ENCODE measurements at regions not wholly inside any gene's neighbourhood (a gene's known extent, or its start where the extent isn't known, plus 50 kb on each side); places are given as distances from the start of the nearest gene placed in this dataset.
"Not testable (repeated sequence)": the region's sequence is repeated elsewhere in the genome, so short reads cannot be mapped to it uniquely, and the experiment has no call there.

DNA sequence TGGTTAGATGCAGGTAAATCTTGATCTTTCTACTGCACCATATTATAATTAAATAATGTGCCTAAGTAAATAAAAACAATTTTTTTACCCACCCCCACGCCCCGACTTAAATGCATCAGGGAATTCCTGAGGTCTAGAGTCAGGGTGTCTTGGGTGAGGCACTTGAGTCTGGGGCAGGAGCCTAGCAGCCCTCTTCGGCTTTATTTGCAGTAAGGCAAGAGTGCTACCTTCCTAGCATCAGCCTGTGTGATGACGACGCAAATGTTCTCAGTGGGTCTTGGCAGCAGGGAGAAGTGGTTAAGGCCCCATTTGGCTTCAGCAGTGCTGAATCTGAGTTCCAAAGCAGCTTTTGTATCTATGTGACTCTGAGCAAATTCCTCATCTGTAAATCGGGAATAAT, 88.7 kb downstream of the POLR2M start:
- H3K27ac Mint-ChIP-seq, result no peak overlapping the region
- H3K36me3 Mint-ChIP-seq (ENCODE audit: low read depth), result no peaks in the 10 kb centered on the region
- H3K4me3 Mint-ChIP-seq (ENCODE audit: low read depth), result no peak overlapping the region
- no peak for DNase-seq (ENCODE audit: low spot score)
- no peaks in the 10 kb centered on the region for H3K9me3 Mint-ChIP-seq
- peaks cover 8% of the 10 kb centered on the region for H3K27me3 Mint-ChIP-seq (ENCODE audit: low read depth)
- H3K4me1 Mint-ChIP-seq (ENCODE audit: low read depth), result no peaks in the 10 kb centered on the region
- intact Hi-C loops (cut with micrococcal nuclease), result no loop called here

DNA sequence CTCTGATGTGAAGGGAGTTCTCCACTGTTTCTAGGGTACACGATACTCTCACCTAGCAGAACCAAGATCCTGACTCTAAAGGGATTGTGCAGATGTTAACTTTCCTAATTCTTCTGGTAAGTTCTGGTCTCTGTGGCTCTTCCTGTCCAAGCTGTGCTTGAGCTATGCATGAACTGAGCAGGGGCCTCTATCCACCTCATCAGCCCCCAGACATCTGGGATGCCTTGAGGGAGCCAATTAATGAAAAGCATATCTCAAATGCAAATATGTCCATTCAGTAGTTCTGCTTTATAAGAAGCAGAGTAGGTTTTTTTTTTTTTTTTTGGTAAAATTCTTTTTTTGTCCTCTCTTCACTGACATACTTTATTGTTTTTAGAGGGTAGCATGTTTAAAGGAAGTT, 89.6 kb downstream of the POLR2M start:
- H3K36me3 Mint-ChIP-seq (ENCODE audit: low read depth), result no peaks in the 10 kb centered on the region

GRCh38 chr15:57797110-57797509, 90.6 kb downstream of the POLR2M start:
- Mint-ChIP-seq H3K4me1 (ENCODE audit: low read depth) (peaks cover 1% of the 10 kb centered on the region), H3K4me3 (ENCODE audit: low read depth) (no peak overlapping the region), H3K27me3 (ENCODE audit: low read depth) (peaks cover 13% of the 10 kb centered on the region), H3K27ac (no peak overlapping the region), H3K9me3 (no peaks in the 10 kb centered on the region), H3K36me3 (ENCODE audit: low read depth) (no peaks in the 10 kb centered on the region)
- no peak for DNase-seq (ENCODE audit: low spot score)
- intact Hi-C loops (cut with micrococcal nuclease), result no loop called here

More for the DNA sequence above, 89.6 kb downstream of the POLR2M start:
- DNase-seq (ENCODE audit: low spot score), result no peak
- Mint-ChIP-seq H3K4me3 (ENCODE audit: low read depth) (no peak overlapping the region), H3K9me3 (no peaks in the 10 kb centered on the region), H3K27me3 (ENCODE audit: low read depth) (peaks cover 13% of the 10 kb centered on the region), H3K27ac (no peak overlapping the region), H3K4me1 (ENCODE audit: low read depth) (peaks cover 1% of the 10 kb centered on the region)
- intact Hi-C loops (cut with micrococcal nuclease), result no loop called here

- no peak overlapping the region for H3K27ac Mint-ChIP-seq
- H3K9me3 Mint-ChIP-seq, result no peaks in the 10 kb centered on the region
- peaks cover 19% of the 10 kb centered on the region for H3K27me3 Mint-ChIP-seq (ENCODE audit: low read depth)
- no peaks in the 10 kb centered on the region for H3K36me3 Mint-ChIP-seq (ENCODE audit: low read depth)
- DNase-seq (ENCODE audit: low spot score), result no peak
- H3K4me3 Mint-ChIP-seq (ENCODE audit: low read depth), result no peak overlapping the region
- intact Hi-C loops (cut with micrococcal nuclease), result no loop called here
- H3K4me1 Mint-ChIP-seq (ENCODE audit: low read depth), result peaks cover 1% of the 10 kb centered on the region
Measured at GRCh38 chr15:57797568-57798267, 91.2 kb downstream of the POLR2M start.

DNA sequence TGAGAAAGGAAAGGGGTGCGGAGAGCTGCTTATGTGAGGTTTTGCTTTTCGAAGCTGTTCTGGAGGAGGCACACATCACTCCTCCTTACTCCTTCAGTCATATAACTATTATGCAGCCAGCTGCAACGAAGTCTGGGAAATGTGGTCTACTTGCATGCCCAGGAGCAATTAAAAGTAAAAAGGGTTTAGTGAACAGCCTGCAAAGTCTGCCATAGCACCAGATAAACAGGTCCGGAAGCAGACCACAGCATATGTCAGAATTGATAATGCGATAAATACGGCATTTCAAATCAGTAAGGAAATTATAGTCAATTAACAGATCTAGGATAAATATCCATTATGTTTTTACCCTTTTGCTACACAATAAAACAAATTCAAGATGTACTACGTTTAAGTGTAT, 99.5 kb downstream of the POLR2M start:
- DNase-seq (ENCODE audit: low spot score), result no peak
- no peaks in the 10 kb centered on the region for H3K36me3 Mint-ChIP-seq (ENCODE audit: low read depth)
- intact Hi-C loops (cut with micrococcal nuclease), result no loop called here
- no peak overlapping the region for H3K4me3 Mint-ChIP-seq (ENCODE audit: low read depth)
- no peak overlapping the region for H3K27ac Mint-ChIP-seq
- H3K9me3 Mint-ChIP-seq, result no peaks in the 10 kb centered on the region
- H3K4me1 Mint-ChIP-seq (ENCODE audit: low read depth), result no peaks in the 10 kb centered on the region
- peaks cover 24% of the 10 kb centered on the region for H3K27me3 Mint-ChIP-seq (ENCODE audit: low read depth)

DNA sequence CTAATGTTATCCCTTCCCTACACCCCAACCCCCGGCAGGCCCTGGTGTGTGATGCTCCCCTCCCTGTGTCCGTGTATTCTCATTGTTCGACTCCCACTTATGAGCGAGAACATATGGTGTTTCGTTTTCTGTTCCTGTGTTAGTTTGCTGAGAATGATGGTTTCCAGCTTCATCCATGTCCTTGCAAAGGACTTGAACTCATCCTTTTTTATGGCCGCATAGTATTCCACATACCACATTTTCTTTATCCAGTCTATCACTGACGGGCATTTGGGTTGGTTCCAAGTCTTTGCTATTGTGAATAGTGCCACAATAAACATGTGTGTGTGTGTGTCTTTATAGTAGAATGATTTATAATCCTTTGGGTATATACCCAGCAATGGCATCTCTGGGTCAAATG, 102.8 kb downstream of the POLR2M start:
- H3K27me3 Mint-ChIP-seq (ENCODE audit: low read depth), result peaks cover 25% of the 10 kb centered on the region
- intact Hi-C loops (cut with micrococcal nuclease); H3K27ac Mint-ChIP-seq; DNase-seq (ENCODE audit: low spot score); H3K4me3 Mint-ChIP-seq (ENCODE audit: low read depth); H3K36me3 Mint-ChIP-seq (ENCODE audit: low read depth); H3K4me1 Mint-ChIP-seq (ENCODE audit: low read depth); H3K9me3 Mint-ChIP-seq: not testable (repeated sequence)

GRCh38 chr15:57816599-57816998, 110.1 kb downstream of the POLR2M start:
- Mint-ChIP-seq H3K9me3 (no peaks in the 10 kb centered on the region), H3K27ac (no peak overlapping the region), H3K36me3 (ENCODE audit: low read depth) (no peaks in the 10 kb centered on the region), H3K4me1 (ENCODE audit: low read depth) (no peaks in the 10 kb centered on the region), H3K4me3 (ENCODE audit: low read depth) (no peak overlapping the region), H3K27me3 (ENCODE audit: low read depth) (peaks cover 19% of the 10 kb centered on the region)
- DNase-seq (ENCODE audit: low spot score), result no peak
- intact Hi-C loops (cut with micrococcal nuclease), result no loop called here

DNA sequence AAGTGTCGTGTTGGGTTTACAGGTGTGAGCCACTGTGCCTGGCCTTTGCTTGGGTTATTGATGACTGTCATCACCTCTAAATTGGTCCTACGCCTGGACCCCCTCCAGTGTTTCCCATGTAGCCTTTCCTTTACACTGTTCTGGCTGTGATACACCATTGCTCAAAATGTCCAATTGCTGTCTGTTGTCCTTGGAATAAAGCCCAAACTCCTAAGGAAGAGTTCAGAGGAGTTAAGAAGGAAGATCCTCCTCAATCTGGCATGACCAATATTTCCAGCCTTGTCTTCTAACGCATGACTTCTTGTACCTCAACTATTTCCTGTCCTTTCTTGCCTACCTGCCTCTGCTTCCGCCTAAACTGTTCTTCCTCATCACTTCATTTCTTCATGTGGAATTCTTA, 113.1 kb downstream of the POLR2M start:
- no peaks in the 10 kb centered on the region for H3K9me3 Mint-ChIP-seq
- no peak overlapping the region for H3K4me3 Mint-ChIP-seq (ENCODE audit: low read depth)
- DNase-seq (ENCODE audit: low spot score), result no peak
- no peak overlapping the region for H3K27ac Mint-ChIP-seq
- H3K27me3 Mint-ChIP-seq (ENCODE audit: low read depth), result peaks cover 17% of the 10 kb centered on the region
- H3K36me3 Mint-ChIP-seq (ENCODE audit: low read depth), result no peaks in the 10 kb centered on the region
- H3K4me1 Mint-ChIP-seq (ENCODE audit: low read depth), result no peaks in the 10 kb centered on the region
- intact Hi-C loops (cut with micrococcal nuclease), result no loop called here

- Mint-ChIP-seq H3K9me3 (no peaks in the 10 kb centered on the region), H3K27me3 (ENCODE audit: low read depth) (peaks cover 17% of the 10 kb centered on the region), H3K27ac (no peak overlapping the region), H3K4me1 (ENCODE audit: low read depth) (no peaks in the 10 kb centered on the region), H3K36me3 (ENCODE audit: low read depth) (no peaks in the 10 kb centered on the region), H3K4me3 (ENCODE audit: low read depth) (no peak overlapping the region)
- no peak for DNase-seq (ENCODE audit: low spot score)
- intact Hi-C loops (cut with micrococcal nuclease), result no loop called here
Measured at GRCh38 chr15:57820119-57820518, 113.6 kb downstream of the POLR2M start.

DNA sequence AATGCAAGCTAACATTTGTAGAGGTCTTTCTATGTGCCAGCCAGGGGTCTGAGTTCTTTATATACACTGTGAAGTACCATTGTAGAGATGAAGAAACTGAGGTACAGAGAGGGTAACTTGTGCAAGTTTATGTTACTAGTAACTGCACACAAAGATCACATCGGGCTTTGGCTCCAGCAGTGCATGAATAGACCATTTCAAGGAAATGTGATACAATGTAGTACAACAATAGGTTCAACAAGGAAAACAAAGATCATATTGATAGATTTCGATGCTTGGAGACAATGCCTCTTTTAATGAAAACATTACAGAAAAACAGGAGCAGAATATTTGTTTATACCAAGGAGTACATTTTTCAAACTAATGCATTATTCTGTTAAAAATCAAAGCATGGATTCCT, 115.3 kb downstream of the POLR2M start:
- H3K9me3 Mint-ChIP-seq, result no peaks in the 10 kb centered on the region
- H3K4me1 Mint-ChIP-seq (ENCODE audit: low read depth), result peaks cover 1% of the 10 kb centered on the region
- H3K4me3 Mint-ChIP-seq (ENCODE audit: low read depth), result no peak overlapping the region
- H3K36me3 Mint-ChIP-seq (ENCODE audit: low read depth), result no peaks in the 10 kb centered on the region
- H3K27ac Mint-ChIP-seq, result no peak overlapping the region
- intact Hi-C loops (cut with micrococcal nuclease), result no loop called here
- DNase-seq (ENCODE audit: low spot score), result no peak
- peaks cover 17% of the 10 kb centered on the region for H3K27me3 Mint-ChIP-seq (ENCODE audit: low read depth)

GRCh38 chr15:57823325-57823882, 116.9 kb downstream of the POLR2M start:
- no peak overlapping the region for H3K4me3 Mint-ChIP-seq (ENCODE audit: low read depth)
- H3K27ac Mint-ChIP-seq, result no peak overlapping the region
- H3K27me3 Mint-ChIP-seq (ENCODE audit: low read depth), result peaks cover 12% of the 10 kb centered on the region
- H3K4me1 Mint-ChIP-seq (ENCODE audit: low read depth), result peaks cover 7% of the 10 kb centered on the region
- no peaks in the 10 kb centered on the region for H3K36me3 Mint-ChIP-seq (ENCODE audit: low read depth)
- DNase-seq (ENCODE audit: low spot score), result no peak
- intact Hi-C loops (cut with micrococcal nuclease), result no loop called here
- no peaks in the 10 kb centered on the region for H3K9me3 Mint-ChIP-seq

DNA sequence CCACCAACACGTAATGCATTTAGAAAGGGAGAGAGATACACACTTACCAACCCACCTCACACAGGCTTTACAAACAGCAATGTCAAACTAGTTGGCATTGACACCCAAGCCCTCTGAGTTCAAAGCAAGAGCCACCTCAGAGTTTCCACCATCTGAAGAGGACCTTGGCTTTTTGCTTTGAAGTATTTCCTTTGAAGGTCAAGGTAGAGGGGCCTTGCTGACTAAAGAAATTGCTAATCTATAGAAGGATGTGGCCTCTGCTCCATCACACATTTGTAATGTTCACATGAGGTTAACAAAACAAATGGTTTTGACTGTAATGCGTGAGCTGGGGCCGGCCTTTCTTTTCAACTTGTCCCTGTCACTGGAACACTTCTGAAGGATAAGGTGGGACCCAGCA, 117.7 kb downstream of the POLR2M start:
- no peak overlapping the region for H3K4me3 Mint-ChIP-seq (ENCODE audit: low read depth)
- H3K4me1 Mint-ChIP-seq (ENCODE audit: low read depth), result peaks cover 7% of the 10 kb centered on the region
- no peak overlapping the region for H3K27ac Mint-ChIP-seq
- H3K36me3 Mint-ChIP-seq (ENCODE audit: low read depth), result no peaks in the 10 kb centered on the region
- intact Hi-C loops (cut with micrococcal nuclease), result no loop called here
- peaks cover 17% of the 10 kb centered on the region for H3K27me3 Mint-ChIP-seq (ENCODE audit: low read depth)
- no peak for DNase-seq (ENCODE audit: low spot score)
- no peaks in the 10 kb centered on the region for H3K9me3 Mint-ChIP-seq

DNA sequence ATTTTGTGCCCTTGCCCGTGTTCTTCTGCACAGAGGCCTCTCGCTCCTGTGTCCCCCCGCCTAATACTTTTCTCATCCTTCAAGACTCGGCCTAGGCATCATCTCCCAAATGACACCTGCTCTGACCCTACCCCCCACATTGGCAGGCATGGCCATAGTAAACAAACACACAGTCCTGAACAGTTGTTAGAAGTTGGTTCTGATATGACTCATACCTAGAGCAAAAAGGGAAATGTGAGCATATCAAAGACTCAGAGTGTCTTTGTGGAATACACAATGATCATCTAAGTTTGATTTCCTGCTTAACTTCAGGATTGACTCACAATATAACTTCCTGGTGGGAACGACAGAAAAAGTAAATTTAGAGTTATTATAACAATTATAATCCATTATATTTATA, 120.5 kb downstream of the POLR2M start:
- peaks cover 10% of the 10 kb centered on the region for H3K4me1 Mint-ChIP-seq (ENCODE audit: low read depth)
- DNase-seq (ENCODE audit: low spot score), result no peak
- peaks cover 16% of the 10 kb centered on the region for H3K27me3 Mint-ChIP-seq (ENCODE audit: low read depth)
- intact Hi-C loops (cut with micrococcal nuclease), result no loop called here
- no peaks in the 10 kb centered on the region for H3K36me3 Mint-ChIP-seq (ENCODE audit: low read depth)
- H3K4me3 Mint-ChIP-seq (ENCODE audit: low read depth), result no peak overlapping the region
- H3K9me3 Mint-ChIP-seq, result no peaks in the 10 kb centered on the region
- no peak overlapping the region for H3K27ac Mint-ChIP-seq
